ENCODE measurements at regions not wholly inside any gene's neighbourhood (a gene's known extent, or its start where the extent isn't known, plus 50 kb on each side); places are given as distances from the start of the nearest gene placed in this dataset.

DNA sequence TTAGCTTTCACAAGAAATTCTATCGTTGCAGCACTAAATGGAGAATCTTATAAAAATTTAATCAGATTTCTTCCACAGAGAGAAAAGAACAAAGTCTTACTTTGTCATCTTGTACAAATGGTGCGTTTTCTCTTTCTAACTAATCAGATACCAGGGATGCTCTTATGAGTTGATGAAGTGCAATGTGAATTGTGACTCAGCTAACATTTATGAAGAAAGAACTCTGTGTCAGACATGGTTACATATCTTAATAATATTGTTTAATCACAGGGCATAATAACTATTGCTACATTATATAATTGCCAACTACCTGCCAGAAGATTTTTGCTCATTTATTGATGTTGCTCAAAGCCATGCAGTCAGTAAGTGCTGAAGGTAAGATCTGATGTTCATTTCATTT is 465.0 kb downstream of the CCDC85A start:
- DNase-seq (ENCODE audit: low spot score), result no peak
- in situ Hi-C loops (cut with MboI; ENCODE audit: low sequenced_read_pairs, unreplicated experiment), result no loop called here
- TF ChIP-seq, protein P1, sequence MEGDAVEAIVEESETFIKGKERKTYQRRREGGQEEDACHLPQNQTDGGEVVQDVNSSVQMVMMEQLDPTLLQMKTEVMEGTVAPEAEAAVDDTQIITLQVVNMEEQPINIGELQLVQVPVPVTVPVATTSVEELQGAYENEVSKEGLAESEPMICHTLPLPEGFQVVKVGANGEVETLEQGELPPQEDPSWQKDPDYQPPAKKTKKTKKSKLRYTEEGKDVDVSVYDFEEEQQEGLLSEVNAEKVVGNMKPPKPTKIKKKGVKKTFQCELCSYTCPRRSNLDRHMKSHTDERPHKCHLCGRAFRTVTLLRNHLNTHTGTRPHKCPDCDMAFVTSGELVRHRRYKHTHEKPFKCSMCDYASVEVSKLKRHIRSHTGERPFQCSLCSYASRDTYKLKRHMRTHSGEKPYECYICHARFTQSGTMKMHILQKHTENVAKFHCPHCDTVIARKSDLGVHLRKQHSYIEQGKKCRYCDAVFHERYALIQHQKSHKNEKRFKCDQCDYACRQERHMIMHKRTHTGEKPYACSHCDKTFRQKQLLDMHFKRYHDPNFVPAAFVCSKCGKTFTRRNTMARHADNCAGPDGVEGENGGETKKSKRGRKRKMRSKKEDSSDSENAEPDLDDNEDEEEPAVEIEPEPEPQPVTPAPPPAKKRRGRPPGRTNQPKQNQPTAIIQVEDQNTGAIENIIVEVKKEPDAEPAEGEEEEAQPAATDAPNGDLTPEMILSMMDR (IDR thresholded peaks at IDR 0.05; ENCODE audit: borderline replicate concordance, control extremely low read depth, extremely low read depth, insufficient read depth, missing control alignments), result no peak

DNA sequence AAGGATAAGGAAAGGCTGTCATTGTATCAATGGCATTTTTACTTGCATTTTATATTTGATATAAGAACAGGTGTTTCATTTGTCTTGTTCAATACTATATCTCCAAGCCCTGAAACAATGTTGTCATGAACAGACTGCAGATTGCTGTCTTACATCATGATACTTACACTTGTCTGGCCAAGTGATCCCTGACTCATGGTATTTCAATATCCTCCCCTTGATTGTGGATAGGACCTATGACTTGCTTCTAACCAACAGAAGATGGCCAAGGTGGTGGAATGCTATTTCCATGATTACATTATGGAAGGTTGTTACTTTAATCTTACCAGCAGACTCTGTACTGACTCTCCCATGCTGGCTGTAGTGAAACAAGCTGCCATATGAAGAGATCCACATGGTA is 471.1 kb downstream of the CCDC85A start:
- in situ Hi-C loops (cut with MboI; ENCODE audit: low sequenced_read_pairs, unreplicated experiment), result no loop called here
- no peak for DNase-seq (ENCODE audit: low spot score)
- TF ChIP-seq, protein P1 (IDR thresholded peaks at IDR 0.05; ENCODE audit: borderline replicate concordance, control extremely low read depth, extremely low read depth, insufficient read depth, missing control alignments), result no peak

DNA sequence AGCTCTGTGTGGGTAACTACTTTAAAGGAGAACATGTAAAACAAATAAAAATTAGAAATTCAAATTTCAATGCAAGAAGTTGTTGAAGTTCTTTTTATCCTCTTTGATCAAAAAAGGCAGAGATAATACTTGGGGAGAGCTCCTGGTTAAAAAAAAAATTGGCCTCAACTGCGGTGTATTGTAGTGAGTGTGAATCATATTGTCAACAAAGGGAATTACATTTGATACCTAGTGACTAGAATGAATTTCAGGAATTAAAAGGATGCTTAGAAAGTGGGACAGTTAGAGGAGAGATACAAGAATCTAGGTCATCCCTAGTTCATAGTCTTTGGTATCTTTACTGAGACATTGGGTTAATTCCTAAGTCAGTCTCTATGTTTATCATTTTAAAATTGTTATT is 473.0 kb downstream of the CCDC85A start:
- in situ Hi-C loops (cut with MboI; ENCODE audit: low sequenced_read_pairs, unreplicated experiment), result no loop called here
- TF ChIP-seq, protein P1 (IDR thresholded peaks at IDR 0.05; ENCODE audit: borderline replicate concordance, control extremely low read depth, extremely low read depth, insufficient read depth, missing control alignments), result no peak
- DNase-seq (ENCODE audit: low spot score), result no peak

DNA sequence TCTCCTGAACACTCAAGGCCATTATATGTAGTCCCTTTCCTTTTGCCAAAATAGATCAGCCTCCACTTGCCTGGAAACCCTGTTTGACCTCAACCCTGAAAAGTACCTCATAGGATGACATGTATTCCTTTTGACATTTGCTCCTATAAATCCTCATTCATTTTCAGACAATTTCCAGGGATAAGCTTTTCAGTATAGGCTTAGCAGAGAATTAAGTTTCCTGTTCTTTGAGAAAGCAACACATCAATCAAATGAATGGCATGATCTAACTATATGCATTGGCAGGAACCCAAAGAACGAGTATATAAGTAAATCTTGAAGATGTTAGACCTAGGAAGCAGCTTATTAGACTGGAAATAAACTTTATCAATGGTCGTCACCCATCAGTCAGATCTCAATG is 483.0 kb downstream of the CCDC85A start:
- in situ Hi-C loops (cut with MboI; ENCODE audit: low sequenced_read_pairs, unreplicated experiment), result no loop called here
- TF ChIP-seq, protein P1 (IDR thresholded peaks at IDR 0.05; ENCODE audit: borderline replicate concordance, control extremely low read depth, extremely low read depth, insufficient read depth, missing control alignments), result no peak
- no peak for DNase-seq (ENCODE audit: low spot score)

DNA sequence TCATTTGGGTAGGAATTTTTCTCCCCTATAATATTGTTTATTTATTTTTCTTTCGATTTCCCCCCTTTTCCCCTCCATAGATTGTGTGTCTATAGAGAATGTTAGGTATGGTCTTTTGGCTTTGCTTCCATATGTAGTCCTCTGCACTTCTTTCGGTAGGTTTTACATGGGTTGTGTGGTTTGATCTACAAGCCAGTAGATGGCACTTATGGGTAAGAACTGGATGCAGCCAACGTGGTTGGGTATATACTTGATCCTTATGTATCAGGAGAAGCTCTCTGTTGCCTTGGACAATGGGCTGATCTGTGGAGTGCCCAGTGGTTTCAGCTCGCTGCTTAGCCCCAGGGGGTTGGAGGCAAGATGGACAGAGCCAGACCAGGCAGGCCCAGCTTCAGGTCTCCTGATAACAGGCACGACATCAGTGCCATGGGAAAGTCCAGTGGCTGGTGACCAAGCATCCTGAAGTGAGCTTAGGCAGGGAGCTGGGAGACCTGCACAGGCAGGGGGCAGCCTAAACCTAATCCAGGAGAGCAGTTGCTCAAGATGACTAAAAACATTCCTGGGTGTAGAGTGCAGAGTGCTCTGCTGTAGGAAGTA is 488.3 kb downstream of the CCDC85A start:
- in situ Hi-C loops (cut with MboI; ENCODE audit: low sequenced_read_pairs, unreplicated experiment), result no loop called here

DNA sequence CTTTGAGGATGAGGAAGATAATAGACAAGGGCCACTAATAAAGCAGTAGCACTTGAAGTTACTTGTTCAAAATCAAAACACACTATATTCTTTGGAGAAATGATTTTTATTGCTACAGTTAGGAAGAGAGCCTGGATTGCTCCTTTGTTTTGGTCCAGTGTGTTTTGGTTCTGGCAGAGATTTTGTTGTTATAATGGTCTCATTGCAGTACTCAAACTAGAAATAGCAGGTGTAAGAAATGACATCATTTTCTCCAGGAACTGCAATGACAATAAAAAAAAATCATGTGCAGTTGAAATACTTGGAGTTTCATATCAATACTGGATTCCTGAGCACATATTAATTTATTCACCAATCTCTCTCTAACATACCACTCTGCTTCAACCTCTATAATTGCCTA is 490.3 kb downstream of the CCDC85A start:
- DNase-seq (ENCODE audit: low spot score), result no peak
- in situ Hi-C loops (cut with MboI; ENCODE audit: low sequenced_read_pairs, unreplicated experiment), result no loop called here
- TF ChIP-seq, protein P1 (IDR thresholded peaks at IDR 0.05; ENCODE audit: borderline replicate concordance, control extremely low read depth, extremely low read depth, insufficient read depth, missing control alignments), result no peak

More for the DNA sequence above, 488.3 kb downstream of the CCDC85A start:
- TF ChIP-seq, protein P1 (IDR thresholded peaks at IDR 0.05; ENCODE audit: borderline replicate concordance, control extremely low read depth, extremely low read depth, insufficient read depth, missing control alignments), result no peak
- DNase-seq (ENCODE audit: low spot score), result no peak

All from GM13976 (cell line).